ENCODE measurements at regions not wholly inside any gene's neighbourhood (a gene's known extent, or its start where the extent isn't known, plus 50 kb on each side); places are given as distances from the start of the nearest gene placed in this dataset.

DNA sequence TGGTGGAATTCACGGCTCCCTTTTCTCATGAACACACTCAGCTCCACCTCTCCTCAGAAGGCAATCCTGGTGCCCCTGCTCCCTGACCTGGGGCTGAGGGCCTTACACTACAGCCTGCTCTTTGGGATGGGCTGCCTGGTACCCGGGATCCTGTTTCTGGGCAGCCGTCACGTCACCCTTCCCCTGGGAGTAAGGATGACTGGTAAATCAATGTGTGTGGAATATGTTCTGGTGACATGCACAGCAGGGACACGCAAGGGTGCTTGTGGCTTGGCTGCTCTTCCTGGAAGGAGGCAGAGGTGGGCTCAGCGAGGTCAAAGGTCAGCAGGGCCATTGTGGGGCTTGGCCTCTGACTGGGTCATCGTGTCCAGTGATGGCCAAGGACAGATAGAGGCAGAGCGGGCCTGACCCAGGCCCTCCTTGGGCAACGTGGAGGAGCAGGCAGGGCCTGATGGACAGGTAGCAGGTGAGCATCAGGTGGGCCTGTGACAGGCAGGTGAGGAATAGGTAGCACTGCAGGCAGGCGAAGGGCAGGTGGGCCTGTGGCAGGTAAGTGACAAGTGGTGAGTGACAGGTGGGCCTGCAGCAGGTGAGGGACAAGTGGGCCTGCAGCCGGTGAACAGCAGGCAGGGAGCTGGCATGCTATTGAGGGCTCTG, 399.4 kb upstream of the IRX4 start:
- CTCF ChIA-PET: no interaction called here

DNA sequence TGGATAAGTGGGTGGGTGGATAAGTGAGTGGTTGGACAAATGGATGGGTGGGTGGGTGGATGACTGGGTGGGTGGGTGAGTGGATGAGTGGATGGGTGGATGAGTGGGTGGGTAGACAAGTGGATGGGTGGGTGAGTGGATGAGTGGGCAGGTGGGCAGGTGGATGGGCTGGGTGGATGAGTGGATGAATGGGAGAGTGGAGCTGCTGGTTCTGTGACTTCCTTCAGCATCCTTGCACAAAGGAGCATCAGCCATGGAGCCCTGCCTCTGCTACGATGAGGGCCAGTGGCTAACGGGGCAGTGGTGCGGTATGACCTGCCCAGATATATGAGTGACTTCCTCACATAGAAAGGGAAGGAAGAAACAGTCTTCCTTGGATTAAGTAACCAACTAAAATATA, 398.7 kb upstream of the IRX4 start:
- TF ChIP-seq, protein P1, sequence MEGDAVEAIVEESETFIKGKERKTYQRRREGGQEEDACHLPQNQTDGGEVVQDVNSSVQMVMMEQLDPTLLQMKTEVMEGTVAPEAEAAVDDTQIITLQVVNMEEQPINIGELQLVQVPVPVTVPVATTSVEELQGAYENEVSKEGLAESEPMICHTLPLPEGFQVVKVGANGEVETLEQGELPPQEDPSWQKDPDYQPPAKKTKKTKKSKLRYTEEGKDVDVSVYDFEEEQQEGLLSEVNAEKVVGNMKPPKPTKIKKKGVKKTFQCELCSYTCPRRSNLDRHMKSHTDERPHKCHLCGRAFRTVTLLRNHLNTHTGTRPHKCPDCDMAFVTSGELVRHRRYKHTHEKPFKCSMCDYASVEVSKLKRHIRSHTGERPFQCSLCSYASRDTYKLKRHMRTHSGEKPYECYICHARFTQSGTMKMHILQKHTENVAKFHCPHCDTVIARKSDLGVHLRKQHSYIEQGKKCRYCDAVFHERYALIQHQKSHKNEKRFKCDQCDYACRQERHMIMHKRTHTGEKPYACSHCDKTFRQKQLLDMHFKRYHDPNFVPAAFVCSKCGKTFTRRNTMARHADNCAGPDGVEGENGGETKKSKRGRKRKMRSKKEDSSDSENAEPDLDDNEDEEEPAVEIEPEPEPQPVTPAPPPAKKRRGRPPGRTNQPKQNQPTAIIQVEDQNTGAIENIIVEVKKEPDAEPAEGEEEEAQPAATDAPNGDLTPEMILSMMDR (IDR thresholded peaks at IDR 0.05; ENCODE audit: insufficient read depth, low read length, missing control alignments): no peak
- CTCF ChIA-PET: no interaction called here
- POLR2A ChIA-PET: no interaction called here
- no peak for DNase-seq (ENCODE audit: low read depth, low spot score)
- no peak overlapping the region for H3K4me3 ChIP-seq (ENCODE audit: low read depth, low read length)

More for the DNA sequence above, 399.4 kb upstream of the IRX4 start:
- TF ChIP-seq, protein P1 (IDR thresholded peaks at IDR 0.05; ENCODE audit: insufficient read depth, low read length, missing control alignments): no peak
- POLR2A ChIA-PET: no interaction called here
- no peak overlapping the region for H3K4me3 ChIP-seq (ENCODE audit: low read depth, low read length)
- DNase-seq (ENCODE audit: low read depth, low spot score): no peak

DNA sequence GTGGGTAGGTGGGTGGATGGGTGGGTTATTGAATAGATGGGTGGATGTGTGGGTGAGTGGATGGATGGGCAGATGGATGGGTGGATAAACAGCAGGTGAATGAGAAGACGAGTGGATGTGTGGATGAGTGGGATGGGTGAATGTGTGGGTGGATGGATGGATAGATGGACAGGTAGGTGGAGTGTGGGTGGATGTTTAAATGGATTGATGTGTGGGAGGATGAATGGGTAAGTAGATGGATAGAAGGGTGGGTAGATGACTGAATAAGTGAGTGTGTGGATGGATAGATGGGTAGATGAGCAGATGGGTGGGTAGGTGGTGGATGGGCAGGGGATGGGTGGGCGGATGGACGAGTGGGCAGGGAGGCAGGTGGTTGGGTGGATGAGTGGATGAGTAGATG, 397.6 kb upstream of the IRX4 start:
- no peak overlapping the region for H3K4me3 ChIP-seq (ENCODE audit: low read depth, low read length)
- DNase-seq (ENCODE audit: low read depth, low spot score): no peak
- CTCF ChIA-PET: no interaction called here
- POLR2A ChIA-PET: no interaction called here
- TF ChIP-seq, protein P1 (IDR thresholded peaks at IDR 0.05; ENCODE audit: insufficient read depth, low read length, missing control alignments): no peak

DNA sequence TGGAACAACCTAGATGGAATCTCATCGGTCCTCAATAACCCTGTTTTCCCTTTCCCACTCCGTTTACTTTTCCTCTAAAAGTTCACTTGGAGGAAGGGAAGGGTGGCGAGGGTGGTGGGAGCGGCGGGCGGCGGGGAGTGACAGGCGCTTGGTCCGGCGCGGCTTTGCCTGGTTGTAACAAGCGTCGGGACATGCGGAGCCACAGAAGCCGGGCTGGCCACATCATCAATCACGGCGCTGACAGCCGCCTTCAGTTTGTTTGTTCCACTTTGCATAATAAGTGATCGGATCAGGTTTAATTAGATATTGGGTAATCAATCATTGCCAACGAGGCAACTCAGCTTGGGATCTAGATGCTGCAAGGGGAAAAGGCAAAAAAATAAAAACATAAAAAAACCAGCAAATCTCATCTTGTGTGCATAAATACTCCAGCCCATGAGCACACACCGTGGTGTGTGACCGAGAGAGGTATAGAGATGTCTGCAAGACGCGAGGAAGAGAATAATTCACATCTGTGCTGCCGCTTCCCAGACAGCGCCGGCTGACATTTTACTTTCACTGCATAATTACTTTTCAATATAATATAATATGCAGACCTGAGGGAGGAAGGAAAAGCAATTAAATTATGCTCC, 396.2 kb upstream of the IRX4 start:
- DNase-seq (ENCODE audit: low read depth, low spot score): no peak
- POLR2A ChIA-PET: no interaction called here
- TF ChIP-seq, protein P1 (IDR thresholded peaks at IDR 0.05; ENCODE audit: insufficient read depth, low read length, missing control alignments): no peak
- CTCF ChIA-PET: no interaction called here
- H3K4me3 ChIP-seq (ENCODE audit: low read depth, low read length): no peak overlapping the region

DNA sequence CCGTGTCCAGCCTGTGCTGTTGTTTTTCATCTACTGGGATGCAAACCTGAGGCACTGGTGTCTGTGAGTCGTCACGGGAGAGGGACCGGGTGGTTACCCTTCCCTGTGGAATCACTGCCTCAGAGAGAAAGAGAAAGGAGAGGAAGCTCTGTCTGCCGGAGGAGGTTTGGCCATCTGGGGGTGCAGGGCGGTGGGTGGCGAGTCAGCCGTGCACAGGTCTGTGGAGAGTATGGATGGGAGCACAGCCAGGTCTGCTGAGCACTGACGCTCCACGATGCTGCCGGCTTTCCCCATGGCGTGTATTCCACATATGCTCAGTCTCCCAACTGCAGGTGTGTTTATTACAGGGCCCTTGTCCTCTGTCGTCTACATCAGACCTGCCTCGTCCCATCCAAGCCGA, 395.2 kb upstream of the IRX4 start:
- CTCF ChIA-PET: no interaction called here
- TF ChIP-seq, protein P1 (IDR thresholded peaks at IDR 0.05; ENCODE audit: insufficient read depth, low read length, missing control alignments): no peak
- DNase-seq (ENCODE audit: low read depth, low spot score): no peak
- H3K4me3 ChIP-seq (ENCODE audit: low read depth, low read length): no peak overlapping the region
- POLR2A ChIA-PET: no interaction called here

DNA sequence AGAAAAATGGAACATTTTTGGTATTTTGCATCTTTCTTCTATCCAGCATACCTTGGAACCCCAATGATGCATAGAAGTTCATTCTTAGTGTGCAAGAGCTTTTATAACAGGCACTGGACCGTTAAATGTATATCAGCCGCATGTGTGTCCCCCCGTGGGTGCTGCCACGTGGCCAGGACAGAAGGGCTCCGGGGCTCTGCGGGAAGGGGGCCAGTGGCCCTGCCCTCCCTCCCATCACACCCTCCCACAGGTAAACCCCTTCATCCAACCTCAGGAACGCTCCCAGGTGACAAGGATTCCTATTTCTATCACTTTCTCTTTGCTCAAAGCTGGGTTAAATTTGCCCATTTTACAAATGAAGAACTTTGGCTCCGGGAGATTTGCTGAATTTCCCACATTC, 393.4 kb upstream of the IRX4 start:
- TF ChIP-seq, protein P1 (IDR thresholded peaks at IDR 0.05; ENCODE audit: insufficient read depth, low read length, missing control alignments): no peak
- DNase-seq (ENCODE audit: low read depth, low spot score): no peak
- ChIA-PET POLR2A (no interaction called here), CTCF (no interaction called here)
- H3K4me3 ChIP-seq (ENCODE audit: low read depth, low read length): no peak overlapping the region
